BJ (cell line): ENCODE measurements at regions not wholly inside any gene's neighbourhood (a gene's known extent, or its start where the extent isn't known, plus 50 kb on each side); places are given as distances from the start of the nearest gene placed in this dataset.

Experiments
- CTCF ChIA-PET: fragments of 350-600 bp; formaldehyde crosslinking; extraction: SDS; loops from one replicate; lab custom pipeline; 2021; ENCODE audit warnings: antibody characterized with exemption, inconsistent platforms; lab: Yijun Ruan, JAX
- POLR2A ChIA-PET: fragments of 300-600 bp; sonication (Branson Sonifier 250); formaldehyde crosslinking; extraction: SDS; loops from one replicate; lab custom pipeline; 2021; ENCODE audit warnings: antibody characterized with exemption; lab: Charles Lee
- DNase-seq: peaks from one replicate; pipeline ENCODE4 v3.0.0-alpha.2; 2011; ENCODE audit warnings: low read depth
- H3K27me3 ChIP-seq: 2 replicates; pipeline ENCODE4 v1.6.0; 2011; ENCODE audit warnings: low read length; ENCODE audit not compliant: control insufficient read depth, insufficient read depth
- H3K36me3 ChIP-seq: 2 replicates; pipeline ENCODE4 v1.5.1; 2011; ENCODE audit warnings: low read length; ENCODE audit not compliant: control insufficient read depth, insufficient read depth
- H3K4me3 ChIP-seq: 2 replicates; pipeline ENCODE4 v1.5.1; 2011; ENCODE audit warnings: low read depth, mild to moderate bottlenecking, control low read depth, low read length
- TF ChIP-seq, protein P1 (sequence below): IDR thresholded peaks from 2 replicates; pipeline ENCODE4 v1.5.1; 2011; ENCODE audit warnings: low read depth, mild to moderate bottlenecking, control low read depth, inconsistent platforms, low read length, moderate library complexity; ENCODE audit not compliant: insufficient read depth

- no peak overlapping the region for H3K4me3 ChIP-seq
These were observed 445.1 kb upstream of the CDH20 start for GRCh38 chr18:60888071-60888624.

DNA sequence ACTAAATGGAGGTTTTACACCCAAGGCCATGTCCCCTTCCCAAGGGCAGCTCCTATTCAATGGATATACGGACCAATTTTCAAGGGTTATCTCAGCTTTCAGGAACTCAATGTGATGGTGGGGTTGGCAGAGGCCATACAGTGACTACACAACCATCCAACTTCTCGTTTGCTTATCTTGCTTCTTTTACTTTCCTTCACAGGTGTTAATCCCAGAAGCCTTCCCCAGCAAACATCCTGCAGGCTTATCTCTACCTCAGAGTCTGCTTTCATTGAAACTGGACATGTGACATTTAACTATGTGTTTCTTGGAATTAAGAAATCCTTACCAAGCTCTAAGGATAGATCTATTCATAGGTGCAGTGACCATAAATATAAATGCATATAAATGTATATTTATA lies 443.8 kb upstream of the CDH20 start:
- H3K4me3 ChIP-seq, result no peak overlapping the region
- TF ChIP-seq, protein P1, sequence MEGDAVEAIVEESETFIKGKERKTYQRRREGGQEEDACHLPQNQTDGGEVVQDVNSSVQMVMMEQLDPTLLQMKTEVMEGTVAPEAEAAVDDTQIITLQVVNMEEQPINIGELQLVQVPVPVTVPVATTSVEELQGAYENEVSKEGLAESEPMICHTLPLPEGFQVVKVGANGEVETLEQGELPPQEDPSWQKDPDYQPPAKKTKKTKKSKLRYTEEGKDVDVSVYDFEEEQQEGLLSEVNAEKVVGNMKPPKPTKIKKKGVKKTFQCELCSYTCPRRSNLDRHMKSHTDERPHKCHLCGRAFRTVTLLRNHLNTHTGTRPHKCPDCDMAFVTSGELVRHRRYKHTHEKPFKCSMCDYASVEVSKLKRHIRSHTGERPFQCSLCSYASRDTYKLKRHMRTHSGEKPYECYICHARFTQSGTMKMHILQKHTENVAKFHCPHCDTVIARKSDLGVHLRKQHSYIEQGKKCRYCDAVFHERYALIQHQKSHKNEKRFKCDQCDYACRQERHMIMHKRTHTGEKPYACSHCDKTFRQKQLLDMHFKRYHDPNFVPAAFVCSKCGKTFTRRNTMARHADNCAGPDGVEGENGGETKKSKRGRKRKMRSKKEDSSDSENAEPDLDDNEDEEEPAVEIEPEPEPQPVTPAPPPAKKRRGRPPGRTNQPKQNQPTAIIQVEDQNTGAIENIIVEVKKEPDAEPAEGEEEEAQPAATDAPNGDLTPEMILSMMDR, result no peak
- CTCF ChIA-PET, result no interaction called here
- H3K27me3 ChIP-seq, result no peaks in the 10 kb centered on the region
- POLR2A ChIA-PET, result no interaction called here
- no peak for DNase-seq
- H3K36me3 ChIP-seq, result no peaks in the 10 kb centered on the region

More at GRCh38 chr18:60888071-60888624, 445.1 kb upstream of the CDH20 start:
- TF ChIP-seq, protein P1, result no peak
- DNase-seq, result no peak
- no peaks in the 10 kb centered on the region for H3K27me3 ChIP-seq
- POLR2A ChIA-PET, result no interaction called here
- H3K36me3 ChIP-seq, result no peaks in the 10 kb centered on the region
- CTCF ChIA-PET, result no interaction called here

DNA sequence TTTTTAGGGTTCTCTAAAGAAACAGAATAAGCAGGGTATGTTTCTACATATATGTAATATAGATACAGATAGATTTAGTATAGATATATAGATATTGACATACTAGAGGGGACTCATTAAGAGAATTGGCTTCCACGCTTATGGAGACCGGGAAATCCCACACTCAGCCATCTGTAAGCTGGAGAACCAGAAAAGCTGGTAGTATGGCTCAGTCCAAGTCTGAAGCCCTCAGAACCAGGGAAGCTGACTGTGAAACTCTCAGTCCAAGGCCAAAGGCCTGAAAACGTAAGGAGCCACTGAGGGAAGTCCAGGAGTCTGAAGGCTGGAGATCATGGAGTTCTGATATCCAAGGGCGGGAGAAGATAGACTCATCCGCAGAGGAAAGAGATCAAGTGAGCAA lies 441.3 kb upstream of the CDH20 start:
- DNase-seq, result no peak
- TF ChIP-seq, protein P1, result no peak
- Histone ChIP-seq H3K27me3 (no peaks in the 10 kb centered on the region), H3K36me3 (no peaks in the 10 kb centered on the region), H3K4me3 (no peak overlapping the region)
- ChIA-PET CTCF (no interaction called here), POLR2A (no interaction called here)

DNA sequence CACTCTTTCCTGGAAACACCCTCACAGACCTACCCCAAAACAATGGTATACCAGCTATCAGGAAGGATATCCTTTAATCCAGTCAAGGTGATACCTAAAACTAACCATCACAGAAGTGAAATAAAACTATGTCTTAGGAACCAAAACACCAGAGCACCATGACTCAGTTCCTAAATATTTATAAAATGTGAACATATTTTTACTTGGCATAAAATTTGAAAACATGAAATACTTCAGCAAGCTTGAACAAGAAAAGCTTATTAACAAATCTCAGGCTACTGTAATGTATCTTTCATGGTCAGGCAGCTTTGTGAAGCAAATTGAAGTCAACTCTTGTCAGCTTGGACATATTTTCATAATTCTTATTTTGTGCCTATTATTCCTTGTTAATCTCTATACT lies 440.8 kb upstream of the CDH20 start:
- H3K36me3 ChIP-seq, result no peaks in the 10 kb centered on the region
- TF ChIP-seq, protein P1, result no peak
- no peaks in the 10 kb centered on the region for H3K27me3 ChIP-seq
- ChIA-PET CTCF (no interaction called here), POLR2A (no interaction called here)
- DNase-seq, result no peak
- H3K4me3 ChIP-seq, result no peak overlapping the region

GRCh38 chr18:60892855-60893254 lies 440.4 kb upstream of the CDH20 start:
- DNase-seq, result no peak
- H3K4me3 ChIP-seq, result no peak overlapping the region
- no peaks in the 10 kb centered on the region for H3K27me3 ChIP-seq
- TF ChIP-seq, protein P1, result no peak
- H3K36me3 ChIP-seq, result no peaks in the 10 kb centered on the region
- POLR2A ChIA-PET, result no interaction called here
- CTCF ChIA-PET, result no interaction called here
